Smooth muscle cell (in vitro differentiated cells): ENCODE measurements at regions not wholly inside any gene's neighbourhood (a gene's known extent, or its start where the extent isn't known, plus 50 kb on each side); places are given as distances from the start of the nearest gene placed in this dataset.

ENCODE experiments used
- DNase-seq: peaks from one replicate; lab custom pipeline; 2025; ENCODE audit not compliant: unreplicated experiment; lab: John Stamatoyannopoulos, UW
- H2AFZ ChIP-seq: fragments of 200-600 bp; sonication (generic); 2 replicates; pipeline ENCODE4 v1.6.0; 2016; ENCODE audit warnings: antibody characterized with exemption, low read depth, mild to moderate bottlenecking
- H3F3A ChIP-seq: fragments of 200-600 bp; sonication (generic); 2 replicates; pipeline ENCODE4 v1.6.0; 2017; ENCODE audit warnings: antibody characterized with exemption, low read depth
- H3K27ac ChIP-seq: fragments of 200-600 bp; sonication (generic); 2 replicates; pipeline ENCODE4 v1.5.1; 2016; ENCODE audit warnings: low read depth, mild to moderate bottlenecking
- H3K27me3 ChIP-seq: fragments of 200-600 bp; sonication (generic); 2 replicates; pipeline ENCODE4 v1.6.1; 2016; ENCODE audit warnings: low read depth, mild to moderate bottlenecking
- H3K36me3 ChIP-seq: fragments of 200-600 bp; sonication (generic); 2 replicates; pipeline ENCODE4 v1.5.1; 2016; ENCODE audit warnings: low read depth
- H3K4me1 ChIP-seq: fragments of 200-600 bp; sonication (generic); 2 replicates; pipeline ENCODE4 v1.5.1; 2016; ENCODE audit warnings: low read depth
- H3K4me2 ChIP-seq: fragments of 200-600 bp; sonication (generic); 2 replicates; pipeline ENCODE4 v1.6.0; 2016; ENCODE audit warnings: mild to moderate bottlenecking
- H3K4me3 ChIP-seq: fragments of 200-600 bp; sonication (generic); 2 replicates; pipeline ENCODE4 v1.5.1; 2016; ENCODE audit warnings: mild to moderate bottlenecking
- H3K79me2 ChIP-seq: fragments of 200-600 bp; sonication (generic); 2 replicates; pipeline ENCODE4 v1.6.0; 2016; ENCODE audit warnings: low read depth, mild to moderate bottlenecking
- H3K9ac ChIP-seq: fragments of 200-600 bp; sonication (generic); 2 replicates; pipeline ENCODE4 v1.6.0; 2016; ENCODE audit warnings: low read depth
- H3K9me3 ChIP-seq: fragments of 200-600 bp; sonication (generic); replicated peaks from 2 replicates; pipeline ENCODE4 v1.5.1; 2016; ENCODE audit warnings: low read depth
- H4K20me1 ChIP-seq: fragments of 200-600 bp; sonication (generic); 2 replicates; pipeline ENCODE4 v1.6.0; 2016; ENCODE audit warnings: low read depth
- WGBS: methylation state at CpG from one replicate; pipeline ENCODE4 v1.1.7; 2016; ENCODE audit warnings: low lambda C conversion rate; 5-methylcytosine and 5-hydroxymethylcytosine counted together
- TF ChIP-seq, protein P1 (sequence below): fragments of 200-600 bp; sonication (generic); IDR thresholded peaks from 2 replicates; pipeline ENCODE4 v1.5.1; 2017; ENCODE audit warnings: borderline replicate concordance, mild to moderate bottlenecking, antibody characterized with exemption; ENCODE audit not compliant: insufficient read depth, poor library complexity, severe bottlenecking

DNA sequence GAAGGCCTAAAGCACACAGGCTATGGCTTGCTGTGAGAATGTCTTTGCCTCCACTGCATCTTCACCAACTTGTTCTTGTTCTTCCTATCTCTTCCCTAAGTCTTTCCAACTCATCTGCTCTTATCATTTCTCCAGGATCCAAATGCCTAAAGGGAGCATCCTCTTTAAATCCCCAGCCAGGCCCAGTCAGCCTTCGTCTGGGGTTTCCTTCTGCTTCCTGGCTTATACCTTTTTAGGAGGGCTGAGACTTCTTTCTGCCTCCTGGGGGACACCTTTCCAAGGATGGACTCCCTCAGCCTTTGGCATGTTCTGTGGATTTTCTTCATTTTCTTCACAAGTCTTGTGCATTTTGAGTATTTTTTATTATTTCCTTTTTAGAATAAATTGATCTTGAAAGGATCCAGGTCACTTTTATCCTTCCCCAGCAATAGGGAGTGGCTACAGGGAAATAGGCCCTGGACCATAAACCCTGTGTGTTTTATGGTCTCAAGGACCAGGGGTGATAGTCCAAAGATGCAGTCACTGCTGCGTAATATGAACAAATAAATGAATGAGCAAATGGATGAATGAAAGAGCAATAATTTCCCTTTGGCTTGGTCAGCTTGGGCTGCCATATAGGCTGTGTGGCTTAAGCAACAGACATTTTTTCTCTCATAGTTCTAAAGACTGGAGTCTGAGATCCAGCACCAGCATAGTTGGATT is 122.1 kb upstream of the LRIG1 start:
- Histone ChIP-seq H3K4me3 (no peak overlapping the region), H3K4me1 (peaks cover 15% of the 10 kb centered on the region), H3K27me3 (no peaks in the 10 kb centered on the region), H4K20me1 (no peaks in the 10 kb centered on the region), H3K9me3 (no peaks in the 10 kb centered on the region), H3K36me3 (no peaks in the 10 kb centered on the region), H3K4me2 (no peak overlapping the region), H3K9ac (no peak overlapping the region), H3F3A (no peaks in the 10 kb centered on the region), H3K79me2 (no peaks in the 10 kb centered on the region), H2AFZ (no peak overlapping the region), H3K27ac (no peak overlapping the region)
- DNase-seq: no peak
- 95% methylated on average over 2 of the region's 2 CpGs for WGBS
- TF ChIP-seq, protein P1, sequence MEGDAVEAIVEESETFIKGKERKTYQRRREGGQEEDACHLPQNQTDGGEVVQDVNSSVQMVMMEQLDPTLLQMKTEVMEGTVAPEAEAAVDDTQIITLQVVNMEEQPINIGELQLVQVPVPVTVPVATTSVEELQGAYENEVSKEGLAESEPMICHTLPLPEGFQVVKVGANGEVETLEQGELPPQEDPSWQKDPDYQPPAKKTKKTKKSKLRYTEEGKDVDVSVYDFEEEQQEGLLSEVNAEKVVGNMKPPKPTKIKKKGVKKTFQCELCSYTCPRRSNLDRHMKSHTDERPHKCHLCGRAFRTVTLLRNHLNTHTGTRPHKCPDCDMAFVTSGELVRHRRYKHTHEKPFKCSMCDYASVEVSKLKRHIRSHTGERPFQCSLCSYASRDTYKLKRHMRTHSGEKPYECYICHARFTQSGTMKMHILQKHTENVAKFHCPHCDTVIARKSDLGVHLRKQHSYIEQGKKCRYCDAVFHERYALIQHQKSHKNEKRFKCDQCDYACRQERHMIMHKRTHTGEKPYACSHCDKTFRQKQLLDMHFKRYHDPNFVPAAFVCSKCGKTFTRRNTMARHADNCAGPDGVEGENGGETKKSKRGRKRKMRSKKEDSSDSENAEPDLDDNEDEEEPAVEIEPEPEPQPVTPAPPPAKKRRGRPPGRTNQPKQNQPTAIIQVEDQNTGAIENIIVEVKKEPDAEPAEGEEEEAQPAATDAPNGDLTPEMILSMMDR: no peak

DNA sequence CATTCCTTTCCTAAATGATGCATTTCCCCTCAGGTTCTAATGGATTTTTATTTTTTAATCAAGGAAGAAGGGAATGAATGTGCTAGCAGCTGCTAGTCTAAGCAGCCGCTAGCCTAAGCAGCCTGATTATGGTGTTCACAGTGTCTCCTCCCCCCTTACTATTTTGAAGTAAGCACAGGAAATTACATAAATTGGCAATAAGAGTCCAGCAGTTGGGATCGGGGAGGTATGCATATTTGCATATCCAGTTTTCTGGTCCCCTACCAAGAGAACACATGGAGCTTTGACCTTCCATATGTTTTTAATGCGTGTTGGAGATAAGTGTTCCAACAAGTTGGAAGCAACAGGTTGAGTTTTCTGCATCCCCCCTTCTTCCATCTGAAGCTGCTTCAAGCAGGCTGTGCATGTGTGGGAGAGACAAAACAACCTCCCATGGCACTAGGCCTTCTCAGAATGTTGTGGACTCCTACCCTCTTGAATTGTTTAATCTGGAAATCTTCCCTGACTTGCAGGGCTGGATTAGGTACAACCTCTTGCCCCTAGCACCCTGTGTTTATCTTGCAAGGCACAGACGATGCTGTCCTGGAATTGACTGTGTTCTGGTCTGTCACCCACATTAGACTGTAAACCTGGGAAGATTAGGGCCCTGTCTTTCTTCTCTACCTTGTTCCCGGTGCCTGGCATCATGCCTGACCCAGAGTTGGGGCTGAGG is 124.8 kb upstream of the LRIG1 start:
- H4K20me1 ChIP-seq: no peaks in the 10 kb centered on the region
- H2AFZ ChIP-seq: no peak overlapping the region
- H3F3A ChIP-seq: no peaks in the 10 kb centered on the region
- no peak overlapping the region for H3K4me3 ChIP-seq
- H3K9me3 ChIP-seq: no peaks in the 10 kb centered on the region
- no peak overlapping the region for H3K27ac ChIP-seq
- TF ChIP-seq, protein P1: no peak
- peaks cover 12% of the 10 kb centered on the region for H3K4me1 ChIP-seq
- H3K79me2 ChIP-seq: no peaks in the 10 kb centered on the region
- H3K4me2 ChIP-seq: no peak overlapping the region
- H3K27me3 ChIP-seq: no peaks in the 10 kb centered on the region
- H3K9ac ChIP-seq: no peak overlapping the region
- WGBS: 85% methylated on average over 5 of the region's 5 CpGs
- no peak for DNase-seq
- H3K36me3 ChIP-seq: no peaks in the 10 kb centered on the region

DNA sequence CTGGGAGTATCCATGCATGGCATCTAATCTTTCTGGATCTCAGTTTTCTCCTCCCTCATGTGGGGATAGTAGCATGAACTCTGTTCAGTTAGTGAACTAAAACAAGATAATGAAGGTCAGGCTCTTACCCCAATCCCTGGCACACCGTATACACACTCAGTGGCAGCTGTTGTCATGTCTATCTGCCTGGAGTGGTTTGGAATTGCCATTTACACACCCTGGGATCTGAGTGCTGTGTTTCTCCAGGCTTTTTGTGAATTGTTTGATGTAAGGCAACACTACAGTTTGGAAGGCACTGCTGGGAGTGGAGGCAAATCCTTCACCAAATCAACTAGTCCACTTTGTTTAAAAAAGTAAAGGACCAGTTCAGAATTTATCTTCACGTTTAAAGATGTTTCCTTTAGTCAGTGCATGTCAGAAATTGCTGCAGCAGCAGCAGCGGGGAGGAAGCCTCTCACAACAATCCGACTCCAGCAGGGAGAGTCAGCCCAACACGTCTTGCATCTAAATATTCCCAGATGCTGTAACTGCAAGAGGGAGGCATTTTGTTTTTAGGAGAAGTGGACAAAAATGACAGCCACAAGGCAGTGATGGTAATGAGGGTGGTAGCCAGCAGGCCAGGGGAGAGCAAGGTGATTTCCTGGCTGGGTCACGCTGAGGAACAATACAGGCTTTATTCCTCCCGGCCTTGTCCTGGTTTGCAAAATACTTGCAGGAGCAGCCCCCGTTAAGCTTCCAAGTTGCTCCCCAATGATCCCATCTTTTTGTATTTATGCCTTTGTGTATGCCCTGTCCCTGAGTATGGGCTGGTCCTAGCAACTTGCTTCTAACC is 128.5 kb upstream of the LRIG1 start:
- WGBS: 66% methylated on average over 8 of the region's 8 CpGs
- H3K79me2 ChIP-seq: no peaks in the 10 kb centered on the region
- TF ChIP-seq, protein P1: no peak
- no peaks in the 10 kb centered on the region for H3K36me3 ChIP-seq
- H3K9ac ChIP-seq: no peak overlapping the region
- no peak overlapping the region for H3K4me2 ChIP-seq
- no peaks in the 10 kb centered on the region for H3K27me3 ChIP-seq
- DNase-seq: no peak
- no peak overlapping the region for H3K27ac ChIP-seq
- no peaks in the 10 kb centered on the region for H3F3A ChIP-seq
- H3K4me3 ChIP-seq: no peak overlapping the region
- H3K9me3 ChIP-seq: no peaks in the 10 kb centered on the region
- H4K20me1 ChIP-seq: no peaks in the 10 kb centered on the region
- no peak overlapping the region for H2AFZ ChIP-seq
- H3K4me1 ChIP-seq: peaks cover 3% of the 10 kb centered on the region
